PC-3 (cell line): ENCODE measurements at regions not wholly inside any gene's neighbourhood (a gene's known extent, or its start where the extent isn't known, plus 50 kb on each side); places are given as distances from the start of the nearest gene placed in this dataset.

Experiments
- ATAC-seq: fragments of 200-7000 bp; cut with Tn5 transposase; 2 replicates; pipeline ENCODE4 v1.9.1; 2020; ENCODE audit warnings: mild to moderate bottlenecking, moderate library complexity
- BruUV-seq: library from RNA; stranded (reverse); fragments of 400-500 nt; replicated peaks from 2 replicates; lab custom pipeline; 2021; lab: Mats Ljungman, UMichigan
- CTCF ChIA-PET: fragments of 300-600 bp; sonication (Branson Sonifier 250); formaldehyde crosslinking; loops from one replicate; lab custom pipeline; 2022; ENCODE audit warnings: antibody characterized with exemption; lab: Charles Lee
- POLR2A ChIA-PET: fragments of 300-600 bp; sonication (Branson Sonifier 250); formaldehyde crosslinking; loops from one replicate; lab custom pipeline; 2022; ENCODE audit warnings: antibody characterized with exemption; ENCODE audit not compliant: unreplicated experiment; lab: Charles Lee
- DNase-seq: peaks from one replicate; pipeline ENCODE4 v3.0.0-alpha.2; 2015
- H2AFZ ChIP-seq: fragments of 300-600 bp; sonication (generic); 2 replicates; pipeline ENCODE4 v1.6.0; 2016; ENCODE audit warnings: antibody characterized with exemption, low read length
- H3F3A ChIP-seq: fragments of 300-600 bp; sonication (generic); one replicate; pipeline ENCODE4 v1.6.0; 2017; ENCODE audit warnings: antibody characterized with exemption, low read length, control low read depth, mild to moderate bottlenecking; ENCODE audit not compliant: unreplicated experiment
- H3K27ac ChIP-seq: fragments of 300-600 bp; sonication (generic); 2 replicates; pipeline ENCODE4 v1.5.1; 2016; ENCODE audit warnings: mild to moderate bottlenecking, low read length
- H3K27me3 ChIP-seq: fragments of 300-600 bp; sonication (generic); 2 replicates; pipeline ENCODE4 v1.6.1; 2016; ENCODE audit warnings: low read length, mixed read lengths
- H3K36me3 ChIP-seq: fragments of 300-600 bp; sonication (generic); 2 replicates; pipeline ENCODE4 v1.6.1; 2016; ENCODE audit warnings: low read depth, mixed run types, low read length, mixed read lengths
- H3K4me1 ChIP-seq: fragments of 300-600 bp; sonication (generic); 2 replicates; pipeline ENCODE4 v1.5.1; 2016; ENCODE audit warnings: low read length; ENCODE audit not compliant: insufficient read depth
- H3K4me2 ChIP-seq: fragments of 300-600 bp; sonication (generic); 2 replicates; pipeline ENCODE4 v1.6.0; 2016; ENCODE audit warnings: low read length
- H3K4me3 ChIP-seq: fragments of 300-600 bp; sonication (generic); 2 replicates; pipeline ENCODE4 v1.5.1; 2016; ENCODE audit warnings: mild to moderate bottlenecking, low read length, mixed read lengths
- H3K79me2 ChIP-seq: fragments of 300-600 bp; sonication (generic); 2 replicates; pipeline ENCODE4 v1.6.1; 2017; ENCODE audit warnings: low read length, mixed read lengths
- H3K9ac ChIP-seq: fragments of 300-600 bp; sonication (generic); 2 replicates; pipeline ENCODE4 v1.6.0; 2016; ENCODE audit warnings: mild to moderate bottlenecking, low read length
- H3K9me2 ChIP-seq: fragments of 300-600 bp; sonication (generic); replicated peaks from 2 replicates; pipeline ENCODE4 v1.6.1; 2016; ENCODE audit warnings: mixed run types, low read length, mixed read lengths
- H3K9me3 ChIP-seq: fragments of 300-600 bp; sonication (generic); 2 replicates; pipeline ENCODE4 v1.6.1; 2016; ENCODE audit warnings: low read length, mixed read lengths
- H4K20me1 ChIP-seq: fragments of 300-600 bp; sonication (generic); 2 replicates; pipeline ENCODE4 v1.6.1; 2016; ENCODE audit warnings: low read length, mixed read lengths
- EZH2 ChIP-seq: fragments of 300-600 bp; sonication (generic); IDR thresholded peaks from one replicate; pipeline ENCODE4 v1.6.1; 2017; ENCODE audit warnings: antibody characterized with exemption, mild to moderate bottlenecking, low read length; ENCODE audit not compliant: unreplicated experiment
- EZH2phosphoT487 ChIP-seq: fragments of 300-600 bp; sonication (generic); IDR thresholded peaks from 2 replicates; pipeline ENCODE4 v1.6.1; 2018; ENCODE audit warnings: mild to moderate bottlenecking, antibody characterized with exemption, low read length, borderline replicate concordance
- intact Hi-C: fragments of 100-400 bp; cut with micrococcal nuclease; formaldehyde crosslinking; loops from 2 replicates; pipeline ENCODE4 v1.9.0; 2023
- TF ChIP-seq, protein P1 (sequence below): fragments of 300-600 bp; sonication (generic); conservative IDR thresholded peaks from 2 replicates; pipeline ENCODE4 v1.5.1; 2017; ENCODE audit warnings: antibody characterized with exemption, low read depth, mild to moderate bottlenecking, low read length

- no peaks in the 10 kb centered on the region for H3K9me2 ChIP-seq
- POLR2A ChIA-PET, result no interaction called here
These were observed 118.5 kb upstream of the BACH2 start for GRCh38 chr6:90415178-90415577.

DNA sequence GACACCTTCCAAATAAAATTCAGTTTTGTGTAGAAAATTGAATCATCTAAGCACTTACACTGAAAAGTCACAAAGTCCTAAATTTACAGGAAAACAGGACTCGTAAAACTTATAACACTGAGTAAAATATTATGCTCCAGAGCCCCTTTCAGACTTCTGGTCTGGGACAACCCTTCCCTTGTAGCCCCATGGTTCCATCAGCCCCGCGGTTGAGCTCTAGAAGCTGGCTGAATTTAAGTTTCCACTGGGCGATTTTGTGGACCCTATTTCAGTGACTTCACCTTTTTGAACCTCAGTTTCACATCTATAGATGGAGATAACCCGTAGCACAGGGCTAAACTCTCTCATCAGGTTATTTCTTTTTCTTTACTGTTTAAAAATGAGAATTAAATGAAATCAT, 117.7 kb upstream of the BACH2 start:
- TF ChIP-seq, protein P1, sequence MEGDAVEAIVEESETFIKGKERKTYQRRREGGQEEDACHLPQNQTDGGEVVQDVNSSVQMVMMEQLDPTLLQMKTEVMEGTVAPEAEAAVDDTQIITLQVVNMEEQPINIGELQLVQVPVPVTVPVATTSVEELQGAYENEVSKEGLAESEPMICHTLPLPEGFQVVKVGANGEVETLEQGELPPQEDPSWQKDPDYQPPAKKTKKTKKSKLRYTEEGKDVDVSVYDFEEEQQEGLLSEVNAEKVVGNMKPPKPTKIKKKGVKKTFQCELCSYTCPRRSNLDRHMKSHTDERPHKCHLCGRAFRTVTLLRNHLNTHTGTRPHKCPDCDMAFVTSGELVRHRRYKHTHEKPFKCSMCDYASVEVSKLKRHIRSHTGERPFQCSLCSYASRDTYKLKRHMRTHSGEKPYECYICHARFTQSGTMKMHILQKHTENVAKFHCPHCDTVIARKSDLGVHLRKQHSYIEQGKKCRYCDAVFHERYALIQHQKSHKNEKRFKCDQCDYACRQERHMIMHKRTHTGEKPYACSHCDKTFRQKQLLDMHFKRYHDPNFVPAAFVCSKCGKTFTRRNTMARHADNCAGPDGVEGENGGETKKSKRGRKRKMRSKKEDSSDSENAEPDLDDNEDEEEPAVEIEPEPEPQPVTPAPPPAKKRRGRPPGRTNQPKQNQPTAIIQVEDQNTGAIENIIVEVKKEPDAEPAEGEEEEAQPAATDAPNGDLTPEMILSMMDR, result no peak
- TF ChIP-seq EZH2phosphoT487 (no peak), EZH2 (no peak)
- ChIA-PET POLR2A (no interaction called here), CTCF (no interaction called here)
- no peak overlapping the region for H3K4me3 ChIP-seq
- no peaks in the 10 kb centered on the region for H3K27me3 ChIP-seq
- no peaks in the 10 kb centered on the region for H4K20me1 ChIP-seq
- ATAC-seq (no peak), DNase-seq (no peak)
- H2AFZ ChIP-seq, result no peak overlapping the region
- no peak overlapping the region for H3K27ac ChIP-seq
- peaks cover 25% of the 10 kb centered on the region for H3K4me1 ChIP-seq
- no peaks in the 10 kb centered on the region for H3K9me3 ChIP-seq
- no peaks in the 10 kb centered on the region for H3K9me2 ChIP-seq
- intact Hi-C loops, result no loop called here
- H3K4me2 ChIP-seq, result no peak overlapping the region
- no TSS peak for BruUV-seq
- H3K36me3 ChIP-seq, result no peaks in the 10 kb centered on the region
- no peaks in the 10 kb centered on the region for H3F3A ChIP-seq
- H3K9ac ChIP-seq, result no peak overlapping the region
- H3K79me2 ChIP-seq, result no peaks in the 10 kb centered on the region

More at GRCh38 chr6:90415178-90415577, 118.5 kb upstream of the BACH2 start:
- TF ChIP-seq EZH2phosphoT487 (no peak), EZH2 (no peak)
- TF ChIP-seq, protein P1, result no peak
- no peak overlapping the region for H3K4me3 ChIP-seq
- ATAC-seq (no peak), DNase-seq (no peak)
- H3K79me2 ChIP-seq, result no peaks in the 10 kb centered on the region
- no peak overlapping the region for H3K27ac ChIP-seq
- H3K27me3 ChIP-seq, result no peaks in the 10 kb centered on the region
- no TSS peak for BruUV-seq
- no peaks in the 10 kb centered on the region for H3K9me3 ChIP-seq
- no peak overlapping the region for H2AFZ ChIP-seq
- no peaks in the 10 kb centered on the region for H3F3A ChIP-seq
- peaks cover 22% of the 10 kb centered on the region for H3K4me1 ChIP-seq
- no peak overlapping the region for H3K4me2 ChIP-seq
- no peaks in the 10 kb centered on the region for H4K20me1 ChIP-seq
- intact Hi-C loops, result no loop called here
- H3K36me3 ChIP-seq, result no peaks in the 10 kb centered on the region
- CTCF ChIA-PET, result no interaction called here
- no peak overlapping the region for H3K9ac ChIP-seq

DNA sequence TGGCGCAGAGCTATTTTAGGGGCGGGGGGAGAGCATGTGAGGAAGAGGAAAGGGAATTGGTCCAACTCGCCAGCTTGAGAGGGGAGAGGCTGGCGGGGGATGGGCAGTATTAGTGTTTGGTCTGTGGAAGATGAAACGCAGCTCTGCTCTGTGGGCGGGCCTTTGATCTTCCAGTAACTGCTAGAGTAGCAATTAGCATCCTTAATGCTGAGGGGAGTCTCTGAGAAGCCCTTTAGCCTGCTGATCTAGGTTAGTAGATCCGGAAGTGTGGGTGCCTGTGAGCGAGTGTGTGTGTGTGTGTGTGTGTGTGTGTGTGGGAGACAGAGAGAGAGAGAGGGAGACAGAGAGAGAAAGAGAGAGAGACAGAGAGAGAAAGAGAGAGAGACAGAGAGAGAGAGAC, 117.2 kb upstream of the BACH2 start:
- Histone ChIP-seq H3K4me1 (peaks cover 25% of the 10 kb centered on the region), H3K36me3 (no peaks in the 10 kb centered on the region), H3K27me3 (no peaks in the 10 kb centered on the region), H3K9me2 (no peaks in the 10 kb centered on the region), H3K79me2 (no peaks in the 10 kb centered on the region), H3K27ac (no peak overlapping the region), H3K4me2 (no peak overlapping the region), H3F3A (no peaks in the 10 kb centered on the region), H4K20me1 (no peaks in the 10 kb centered on the region), H3K4me3 (no peak overlapping the region), H2AFZ (no peak overlapping the region), H3K9ac (no peak overlapping the region), H3K9me3 (no peaks in the 10 kb centered on the region)
- ChIA-PET POLR2A (no interaction called here), CTCF (no interaction called here)
- DNase-seq, result no peak
- ATAC-seq, result no peak
- intact Hi-C loops, result no loop called here
- TF ChIP-seq, protein P1, result no peak
- TF ChIP-seq EZH2, result no peak
- no peak for TF ChIP-seq EZH2phosphoT487
- no TSS peak for BruUV-seq
